HG03460 (cell line): ENCODE measurements at regions not wholly inside any gene's neighbourhood (a gene's known extent, or its start where the extent isn't known, plus 50 kb on each side); places are given as distances from the start of the nearest gene placed in this dataset.
"Not testable (repeated sequence)": the region's sequence is repeated elsewhere in the genome, so short reads cannot be mapped to it uniquely, and the experiment has no call there.

Source experiments
- ATAC-seq: cut with Tn5 transposase; IDR thresholded peaks from one replicate; pipeline ENCODE4 v1.9.1; 2021; ENCODE audit not compliant: unreplicated experiment

DNA sequence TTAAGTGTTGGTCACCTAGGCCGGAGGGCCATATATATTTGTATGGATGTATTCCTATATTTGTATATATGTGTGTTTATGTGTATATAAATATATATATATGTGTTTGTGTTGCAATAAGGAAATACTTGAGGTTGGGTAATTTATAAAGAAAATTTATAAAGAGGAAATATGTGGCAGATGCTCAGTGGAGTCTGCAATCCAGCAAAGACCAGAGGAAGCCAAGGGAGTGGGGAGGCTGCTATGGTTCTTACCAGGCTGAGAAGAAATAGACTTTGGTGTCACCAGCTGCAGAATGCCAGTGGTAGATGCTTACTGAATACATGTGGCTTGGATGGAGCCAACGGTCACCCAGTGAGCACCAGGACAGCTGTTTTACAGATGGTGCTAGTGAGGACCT is 97.4 kb upstream of the ELOVL5 start:
- no peak for ATAC-seq

DNA sequence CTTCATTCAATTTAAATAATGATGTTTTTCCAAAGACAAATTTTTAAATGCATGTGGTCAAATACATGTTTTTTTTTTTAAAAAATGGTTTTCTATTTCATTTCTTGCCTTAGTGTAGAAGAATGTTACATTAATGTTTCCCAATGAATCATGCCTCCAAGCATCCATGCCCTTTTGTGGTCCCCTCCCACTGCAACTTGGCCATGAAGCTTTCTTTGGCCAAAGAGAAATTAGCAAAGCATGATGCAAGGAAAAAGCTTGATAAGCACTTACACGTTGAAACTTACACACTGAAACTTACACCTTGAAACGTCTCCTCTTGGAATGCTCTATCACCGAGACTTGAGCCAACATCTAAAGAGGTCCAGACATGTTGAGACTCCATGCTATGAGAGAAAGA is 93.0 kb upstream of the ELOVL5 start:
- ATAC-seq, result no peak

DNA sequence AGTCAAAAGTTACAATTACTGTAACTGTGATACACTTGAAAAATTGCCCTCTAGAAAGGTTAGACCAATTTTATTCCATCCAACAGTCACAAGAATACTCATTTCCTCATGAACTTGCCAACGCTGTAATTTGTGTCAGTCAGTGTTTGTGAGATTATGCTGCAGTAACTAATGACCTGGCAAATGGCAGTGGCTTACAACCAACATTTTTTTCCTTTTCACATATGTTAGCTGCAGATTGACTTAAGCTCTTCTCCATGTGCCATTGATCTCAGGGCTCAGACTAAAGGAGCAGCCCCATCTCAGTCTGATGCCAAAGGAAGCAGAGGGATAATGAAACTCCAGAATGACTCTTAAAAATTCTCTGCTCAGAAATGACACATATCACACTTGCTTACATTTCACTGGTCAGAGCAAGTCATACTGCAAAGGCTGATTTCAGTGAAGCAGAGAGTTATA is 92.3 kb upstream of the ELOVL5 start:
- ATAC-seq, result no peak

DNA sequence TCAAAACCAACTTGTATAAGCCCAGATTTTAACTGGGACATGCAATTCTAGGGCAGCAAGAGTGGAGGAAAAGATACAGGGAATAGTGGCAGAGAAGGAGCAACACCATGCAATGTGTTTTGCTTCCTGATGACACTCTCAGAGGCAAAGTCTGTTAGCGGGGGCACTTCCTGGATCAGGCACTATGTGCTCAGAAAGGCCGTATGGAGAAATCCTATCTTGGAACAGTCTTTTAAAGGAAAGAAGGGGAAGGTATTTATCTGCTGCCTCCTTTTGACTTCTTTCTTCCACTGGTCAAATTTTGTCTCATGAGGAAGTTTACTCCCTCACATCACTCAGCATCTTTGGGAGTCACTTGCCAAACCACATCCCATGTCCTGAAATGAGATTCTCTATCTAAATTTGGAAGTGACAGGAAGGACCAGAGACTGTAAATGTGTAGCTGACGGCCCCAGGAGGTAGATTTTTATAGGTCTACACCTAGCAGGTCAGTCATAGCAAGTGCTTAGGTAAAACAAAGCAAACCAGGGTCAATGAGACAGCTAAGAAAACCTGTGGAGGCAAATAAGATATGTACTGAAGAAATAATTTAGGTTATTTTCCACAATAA is 91.7 kb upstream of the ELOVL5 start:
- no peak for ATAC-seq

DNA sequence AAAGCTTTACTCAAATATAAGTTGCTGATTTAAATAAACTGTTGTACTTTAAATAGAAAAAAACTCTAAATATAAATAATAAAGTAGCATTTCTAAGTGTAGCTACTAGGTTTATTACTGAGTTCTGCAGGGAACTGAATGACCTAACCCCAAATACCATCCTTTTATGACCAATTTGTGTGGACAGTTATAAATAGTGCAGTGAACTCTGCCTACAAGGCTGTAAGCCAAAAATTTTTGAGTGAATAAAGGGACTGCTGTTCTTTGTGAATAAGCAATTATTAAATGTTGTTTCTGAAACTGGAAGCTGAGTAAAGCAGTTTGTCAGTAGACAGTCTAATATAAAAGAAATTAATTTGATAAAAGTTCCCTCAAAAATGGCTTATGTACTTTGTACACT is 90.8 kb upstream of the ELOVL5 start:
- ATAC-seq, result no peak

DNA sequence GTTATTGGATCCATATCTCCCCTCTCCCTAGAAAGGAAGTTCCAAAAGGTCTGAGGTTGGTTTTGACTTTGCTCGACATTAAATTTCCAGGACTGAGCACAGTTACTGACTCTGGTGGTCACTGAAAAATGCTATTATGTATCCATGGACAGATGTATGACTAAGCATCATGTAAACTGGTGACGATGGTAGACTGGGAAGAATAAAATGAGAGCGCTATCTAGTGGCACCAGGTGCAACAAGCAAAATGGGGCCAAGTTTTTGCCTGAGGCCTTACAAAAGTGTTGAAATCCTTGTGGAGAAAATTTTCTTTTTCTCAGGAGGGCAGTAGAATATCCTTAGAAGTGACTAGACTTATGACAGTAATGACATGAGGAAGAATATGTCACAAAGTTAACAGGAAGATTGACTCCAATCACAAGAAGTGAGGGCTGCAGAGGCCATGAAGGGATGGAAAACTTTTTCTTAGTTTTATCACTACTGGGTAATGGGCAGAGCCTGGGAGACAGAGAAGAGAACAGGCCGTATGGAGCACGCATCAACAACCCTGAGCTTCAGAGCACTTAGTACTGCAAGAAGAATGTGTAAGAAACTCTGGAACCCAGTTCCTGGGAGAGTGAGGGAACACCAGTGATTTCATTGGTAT is 88.9 kb upstream of the ELOVL5 start:
- ATAC-seq, result no peak

DNA sequence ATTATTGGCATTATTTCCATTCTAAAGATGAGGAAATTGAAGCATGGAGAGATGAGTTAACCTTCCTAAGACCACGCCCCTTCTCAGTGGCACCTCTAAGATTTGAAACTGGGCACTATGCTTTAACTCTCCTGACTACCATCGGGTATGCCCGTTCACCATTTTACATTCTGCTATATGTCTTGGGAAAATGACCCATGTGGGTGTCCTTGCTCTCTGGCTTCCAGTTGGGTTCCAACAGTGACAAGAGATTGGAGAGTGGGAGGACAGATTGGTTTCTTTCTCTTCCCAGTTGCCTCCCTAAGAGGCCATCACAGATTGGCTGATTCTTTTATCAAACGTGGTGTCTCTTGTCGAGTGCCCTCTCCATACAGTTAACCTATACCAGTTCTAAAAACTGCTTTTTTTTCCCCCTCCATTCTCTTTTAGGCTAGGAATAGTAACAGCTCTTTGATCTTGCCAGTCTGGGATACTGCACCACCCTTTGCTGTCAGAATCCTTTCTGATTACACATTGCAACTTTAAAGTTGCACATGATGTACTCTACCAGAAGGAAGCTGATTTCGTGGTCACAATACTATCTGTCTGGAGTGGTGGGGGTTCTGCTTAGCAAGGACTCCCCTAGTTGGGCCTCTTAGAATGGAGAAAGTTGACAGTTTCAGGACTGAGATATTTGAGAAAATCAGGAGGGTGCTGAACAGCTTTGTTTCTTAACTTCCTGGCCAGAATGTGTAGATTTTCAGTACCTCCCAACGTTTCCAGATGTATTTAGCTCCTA is 88.0 kb upstream of the ELOVL5 start:
- ATAC-seq, result no peak

DNA sequence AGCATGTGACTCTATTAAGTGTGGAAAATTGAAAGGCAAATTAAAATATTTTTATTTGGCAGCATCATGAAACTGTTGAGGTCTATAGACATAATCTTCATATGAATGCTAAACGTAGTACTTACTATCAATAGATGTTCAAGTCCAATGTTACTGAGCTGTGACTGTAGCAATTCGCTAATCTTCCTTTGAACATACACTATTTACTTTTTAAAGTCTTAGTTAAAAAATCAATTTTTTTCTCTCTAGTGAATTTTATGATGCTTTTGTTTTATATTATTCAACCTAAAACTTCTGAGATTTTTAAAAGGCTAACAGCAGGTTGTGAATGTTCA is 85.2 kb upstream of the ELOVL5 start:
- no peak for ATAC-seq

DNA sequence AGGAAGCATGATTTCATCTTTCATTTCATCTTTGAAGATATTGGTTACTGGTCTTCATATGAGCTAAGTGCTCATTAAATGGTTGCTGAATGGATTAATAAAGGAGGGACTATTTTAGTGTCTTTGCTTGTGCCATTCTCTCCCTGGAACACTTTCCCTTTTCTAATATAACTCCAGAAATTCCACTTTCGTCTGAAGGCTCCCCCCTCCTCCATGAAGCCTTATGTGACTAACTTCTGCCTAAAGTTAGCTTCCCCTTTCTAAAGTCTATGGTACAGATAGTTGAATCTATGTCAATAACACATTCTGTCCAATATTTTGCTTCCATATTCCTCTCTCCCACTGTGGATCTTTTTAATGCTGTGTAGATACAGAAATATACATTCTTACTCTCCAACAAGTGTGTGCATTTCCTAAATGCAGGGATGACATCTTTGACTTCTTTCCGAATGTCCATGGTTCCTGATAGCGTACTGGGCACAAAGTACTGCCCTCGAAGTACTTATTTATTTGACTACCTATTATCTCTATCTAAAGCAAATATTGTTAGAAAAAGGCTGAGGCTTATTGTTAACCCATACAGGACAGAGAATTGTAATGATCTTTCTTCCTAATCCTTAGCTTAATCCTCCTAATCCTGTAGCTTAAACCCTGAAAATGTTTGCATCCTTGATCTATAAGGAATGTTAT is 84.7 kb upstream of the ELOVL5 start:
- ATAC-seq, result no peak

DNA sequence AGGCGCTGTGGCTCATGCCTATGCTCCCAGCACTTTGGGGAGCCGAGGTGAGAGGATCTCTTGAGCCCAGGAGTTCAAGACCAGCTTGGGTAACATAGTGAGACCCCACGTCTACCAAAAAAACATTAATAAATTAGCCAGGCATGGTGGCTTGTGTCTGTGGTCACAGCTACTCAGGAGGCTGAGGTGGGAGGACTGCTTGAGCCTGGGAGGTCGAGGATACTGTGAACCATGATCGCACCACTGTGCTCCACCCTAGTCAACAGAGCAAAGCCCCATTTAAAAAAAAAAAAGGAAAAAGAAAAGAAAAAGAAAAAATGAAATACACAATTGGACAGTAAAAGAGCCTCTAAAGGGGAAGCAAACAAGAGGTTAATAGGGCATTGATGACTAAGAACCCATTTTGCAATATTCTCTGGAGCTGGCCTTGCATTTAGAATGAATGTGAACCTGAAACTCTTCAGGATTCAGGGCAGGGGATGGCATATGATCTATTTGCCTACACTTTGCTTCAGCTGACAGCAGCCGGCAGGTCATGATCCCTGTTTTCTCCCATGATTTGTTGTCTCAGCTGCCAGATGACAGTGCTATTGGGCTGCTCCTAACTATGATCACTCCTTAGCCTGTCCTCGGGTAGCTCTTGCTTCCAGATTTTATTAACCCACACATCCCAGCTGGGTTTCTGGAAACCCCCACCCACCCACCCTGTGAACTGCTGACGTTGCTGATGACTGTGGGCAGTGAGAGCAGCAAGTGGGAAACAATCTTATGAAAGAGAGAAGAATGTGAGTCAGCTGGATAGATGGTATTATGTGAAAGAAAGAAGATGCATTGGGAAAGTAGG is 83.8 kb upstream of the ELOVL5 start:
- no peak for ATAC-seq

DNA sequence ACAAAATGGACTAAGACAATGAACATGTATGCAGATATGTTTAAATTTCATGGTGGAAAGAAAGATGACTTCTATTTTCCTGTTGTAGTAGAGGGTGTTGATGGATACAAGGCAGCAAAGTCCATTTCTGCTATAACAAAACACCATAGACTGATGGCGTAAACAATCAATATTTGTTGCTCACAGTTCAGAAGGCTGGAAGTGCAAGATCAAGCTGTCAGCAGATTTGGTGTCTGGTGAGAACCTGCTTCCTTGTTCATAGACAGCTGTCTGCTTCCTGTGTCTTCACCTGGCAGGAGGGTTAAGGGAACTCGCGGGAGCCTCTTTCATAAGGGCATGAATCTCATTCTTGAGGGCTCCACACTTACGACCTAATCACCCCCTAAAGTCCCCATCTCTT is 83.0 kb upstream of the ELOVL5 start:
- no peak for ATAC-seq

DNA sequence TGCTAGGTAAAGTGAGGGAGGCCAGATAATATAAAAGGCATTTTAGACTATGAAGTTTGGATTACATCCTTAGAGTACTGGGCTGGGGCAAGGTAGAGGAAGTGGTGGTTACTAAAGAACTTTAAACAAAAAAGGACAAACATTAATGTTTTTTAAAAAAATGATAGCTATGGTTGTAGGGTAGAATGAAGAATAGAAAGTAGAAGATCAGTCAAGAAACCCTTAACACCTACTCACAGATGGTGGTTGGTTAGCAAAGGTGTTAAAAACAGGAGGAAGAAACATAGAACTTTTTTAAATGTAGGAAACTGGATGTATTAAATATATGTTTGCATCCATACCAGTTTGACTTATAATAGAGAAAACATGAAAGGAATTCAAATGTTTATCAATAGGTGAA is 80.7 kb upstream of the ELOVL5 start:
- ATAC-seq, result no peak

DNA sequence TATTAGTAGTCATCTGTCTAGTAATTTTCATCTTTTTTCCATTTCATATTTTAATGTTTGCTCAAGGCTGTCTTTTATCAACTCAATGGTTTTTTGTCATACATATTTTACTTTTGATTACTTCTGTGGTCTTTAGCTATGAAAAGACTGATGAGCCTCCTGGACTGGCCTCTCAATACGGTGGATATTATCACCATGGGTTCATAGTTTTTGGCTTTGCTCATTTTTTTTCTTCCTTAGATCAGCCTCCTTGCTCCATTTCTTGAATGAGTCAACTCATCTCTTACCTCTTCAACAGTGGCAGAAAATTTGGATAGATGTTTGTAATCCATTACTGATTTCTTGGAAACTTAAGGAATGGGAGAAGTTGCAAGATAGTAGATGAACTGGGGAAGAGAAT is 80.1 kb upstream of the ELOVL5 start:
- ATAC-seq, result no peak

DNA sequence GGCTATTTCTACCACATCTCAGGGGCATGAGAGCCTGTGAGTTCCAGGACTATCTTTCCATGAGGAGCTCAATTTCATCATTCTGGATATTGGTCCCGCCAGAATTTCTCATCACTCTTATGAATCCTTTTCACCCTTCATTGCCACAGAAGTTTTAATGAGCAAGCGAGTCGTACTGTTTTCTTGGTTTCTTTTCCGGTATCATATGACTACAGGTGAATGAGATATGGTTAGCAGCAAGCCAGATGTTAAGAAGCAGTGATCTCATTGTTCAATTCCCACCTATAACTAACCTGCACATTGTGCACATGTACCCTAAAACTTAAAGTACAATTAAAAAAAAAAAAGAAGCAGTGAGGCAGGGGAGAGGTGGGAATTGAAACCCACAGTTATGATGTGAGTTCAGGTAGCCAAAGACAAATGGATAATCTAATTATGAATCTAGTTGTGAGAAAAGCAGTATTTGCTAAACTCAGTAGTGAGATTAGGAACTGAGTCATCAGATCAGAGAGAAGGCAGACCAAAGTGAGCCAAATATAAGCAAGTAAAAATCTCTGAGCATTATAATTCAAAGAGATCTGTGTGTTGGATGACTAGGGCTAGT is 78.0 kb upstream of the ELOVL5 start:
- ATAC-seq, result peak; percentile 91

DNA sequence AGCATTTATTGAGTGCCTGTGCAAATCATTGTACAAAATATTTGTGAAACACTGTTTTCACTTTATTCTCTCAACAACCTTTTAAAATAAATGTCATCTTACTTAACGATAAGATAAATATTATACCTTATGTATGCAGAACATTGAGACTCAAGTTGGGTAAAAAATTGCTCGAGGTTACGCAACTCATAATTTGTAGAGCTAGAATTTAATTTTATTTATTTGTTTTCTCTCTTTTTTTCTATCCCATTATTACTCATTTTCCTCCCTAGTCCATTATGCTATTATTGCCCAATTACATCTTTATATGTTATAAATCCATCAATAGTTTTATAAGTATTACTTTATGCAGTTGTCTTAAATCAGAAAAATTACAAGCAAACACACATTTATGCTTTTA is 77.4 kb upstream of the ELOVL5 start:
- no peak for ATAC-seq

DNA sequence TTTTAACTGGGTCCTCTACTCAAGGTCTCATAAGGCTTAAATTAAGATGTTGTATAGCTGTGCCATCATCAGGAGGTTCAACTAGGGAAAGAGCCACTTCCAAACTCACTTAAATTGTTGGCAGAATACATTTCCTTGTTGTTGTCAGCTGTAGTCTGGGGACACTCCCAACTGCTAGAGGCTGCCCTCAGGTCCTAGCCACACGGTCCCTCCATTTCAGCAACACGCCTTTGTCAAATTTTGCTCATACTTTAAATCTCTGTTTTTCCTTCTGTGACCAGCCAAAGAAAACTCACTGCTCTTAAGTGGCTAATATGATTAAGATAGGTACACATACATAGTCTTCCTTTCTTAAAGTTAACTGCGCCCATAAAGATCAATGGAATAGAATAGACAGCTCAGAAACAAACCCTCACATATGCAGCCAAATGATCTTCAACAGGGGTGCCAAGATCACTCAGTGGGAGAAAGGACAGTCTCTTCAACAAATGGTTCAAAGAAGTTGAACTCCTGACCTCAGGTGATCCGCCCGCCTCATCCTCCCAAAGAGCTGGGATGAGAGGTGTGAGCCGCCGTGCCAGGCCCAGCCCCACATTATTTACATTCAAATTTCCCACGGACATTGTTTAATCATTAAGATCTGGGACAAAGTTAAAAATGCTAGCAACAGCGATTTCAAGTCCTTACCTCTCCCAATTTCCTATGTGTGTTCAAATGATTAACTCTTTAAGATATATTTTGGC is 76.4 kb upstream of the ELOVL5 start:
- no peak for ATAC-seq

DNA sequence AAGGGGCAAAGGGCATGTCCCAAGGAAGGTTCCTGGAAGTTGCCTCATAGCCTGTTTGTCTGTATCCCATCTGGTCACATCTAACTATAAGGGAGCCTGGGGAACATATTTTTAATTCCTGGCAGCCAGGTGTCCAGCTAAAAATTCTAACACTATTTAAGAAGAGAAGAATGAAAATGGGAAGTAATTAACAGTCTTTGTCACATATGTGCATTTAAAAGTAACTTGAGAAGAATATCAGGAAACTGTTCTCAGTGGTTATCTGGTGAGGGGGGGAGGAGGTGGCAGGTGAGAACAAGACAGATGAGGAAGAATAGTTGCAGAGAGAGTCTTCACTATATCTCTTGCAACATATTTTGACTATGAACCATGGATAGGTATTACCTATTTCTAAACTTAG is 75.5 kb upstream of the ELOVL5 start:
- ATAC-seq, result no peak

DNA sequence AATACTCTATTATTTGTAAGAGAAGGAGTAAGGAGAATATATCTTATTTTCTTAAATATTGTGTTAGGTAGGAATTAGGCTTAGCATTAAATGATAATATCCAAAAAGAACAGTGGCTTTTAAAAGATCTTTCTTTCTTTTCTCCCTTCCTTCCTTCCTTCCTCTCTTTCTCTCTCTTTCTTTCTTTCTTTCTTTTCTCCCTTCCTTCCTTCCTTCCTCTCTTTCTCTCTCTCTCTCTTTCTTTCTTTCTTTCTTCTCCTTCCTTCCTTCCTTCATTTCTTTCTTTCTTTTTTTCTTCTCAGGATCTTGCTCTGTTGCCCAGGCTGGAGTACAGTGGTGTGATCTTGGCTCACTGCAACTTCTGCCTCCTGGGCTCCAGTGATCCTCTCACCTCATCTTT is 74.8 kb upstream of the ELOVL5 start:
- not testable (repeated sequence) for ATAC-seq

DNA sequence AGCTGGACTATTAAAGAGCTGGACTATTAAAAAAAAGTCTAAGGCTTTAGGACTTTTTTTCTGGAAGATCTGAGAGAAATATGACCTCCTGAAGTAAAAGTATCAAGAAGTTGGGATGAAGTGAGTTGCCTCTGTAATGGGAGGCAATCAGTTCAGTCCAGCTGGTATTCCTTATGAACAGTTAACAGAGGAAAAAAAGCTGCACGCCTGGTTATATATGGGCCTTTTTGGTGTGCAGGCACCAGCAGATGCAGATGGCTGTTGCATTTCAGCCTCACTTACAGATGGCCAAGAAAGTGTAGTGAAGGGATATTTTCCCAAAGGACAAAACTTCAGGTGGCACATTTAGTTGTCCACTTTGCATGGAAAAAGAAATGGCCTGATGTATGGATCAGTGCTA is 70.3 kb upstream of the ELOVL5 start:
- ATAC-seq, result no peak

DNA sequence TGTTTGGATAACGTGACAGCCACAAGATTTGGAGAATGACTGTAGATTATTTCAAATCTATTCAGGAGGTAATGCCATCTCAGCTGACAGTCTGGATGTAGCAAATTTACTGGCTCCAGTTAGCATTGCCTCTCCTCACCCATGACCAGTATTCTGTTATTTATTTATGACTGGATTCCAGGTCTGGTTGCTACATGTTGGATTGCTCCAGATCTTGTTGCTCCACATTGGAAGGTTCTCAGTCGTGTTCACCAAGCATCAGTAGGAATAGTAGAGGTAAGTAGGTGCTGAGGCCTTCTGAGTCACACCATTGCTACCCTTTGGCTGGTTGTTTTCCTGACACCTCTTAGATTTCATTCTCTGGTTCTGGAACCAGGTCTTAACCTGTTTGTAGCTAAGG is 69.5 kb upstream of the ELOVL5 start:
- ATAC-seq, result no peak
